Stimulated activated CD8-positive, alpha-beta memory T cell treated with anti-CD3 and anti-CD28 coated beads, Interleukin-15, amount 100 ng/mL, for 4 hours (primary cell): ENCODE measurements at regions not wholly inside any gene's neighbourhood (a gene's known extent, or its start where the extent isn't known, plus 50 kb on each side); places are given as distances from the start of the nearest gene placed in this dataset.
"Not testable (repeated sequence)": the region's sequence is repeated elsewhere in the genome, so short reads cannot be mapped to it uniquely, and the experiment has no call there.

Experiments
- DNase-seq, 2 donors: peaks; one replicate each; pipeline ENCODE4 v3.0.0-alpha.2; 2020; ENCODE audit warnings: low read depth in 2 of 2

- DNase-seq: no peak
These were observed 50.6 kb upstream of the FER start for GRCh38 chr5:108696951-108697715.

- no peak for DNase-seq
These were observed 51.3 kb upstream of the FER start for GRCh38 chr5:108696407-108696806.

GRCh38 chr5:108688485-108688884 is 59.2 kb upstream of the FER start:
- no peak for DNase-seq

- DNase-seq: no peak
These were observed 60.0 kb upstream of the FER start for GRCh38 chr5:108687595-108688200.

- DNase-seq: no peak
These were observed 61.0 kb upstream of the FER start for GRCh38 chr5:108686676-108687075.

- DNase-seq: not testable (repeated sequence)
These were observed 62.1 kb upstream of the FER start for GRCh38 chr5:108685448-108686216.

- DNase-seq: no peak
These were observed 66.4 kb upstream of the FER start for GRCh38 chr5:108681079-108681921.

- DNase-seq: no peak
These were observed 69.6 kb upstream of the FER start for GRCh38 chr5:108678091-108678490.

- DNase-seq: no peak
These were observed 72.0 kb upstream of the FER start for GRCh38 chr5:108675736-108676135.

GRCh38 chr5:108672639-108673038 is 75.1 kb upstream of the FER start:
- no peak for DNase-seq

GRCh38 chr5:108670591-108671289 is 77.0 kb upstream of the FER start:
- DNase-seq: no peak

GRCh38 chr5:108669462-108669861 is 78.2 kb upstream of the FER start:
- no peak for DNase-seq

- no peak for DNase-seq
These were observed 86.0 kb upstream of the FER start for GRCh38 chr5:108661590-108662219.

GRCh38 chr5:108661024-108661423 is 86.7 kb upstream of the FER start:
- no peak for DNase-seq

- no peak for DNase-seq
These were observed 87.4 kb upstream of the FER start for GRCh38 chr5:108660291-108660690.

GRCh38 chr5:108659531-108659930 is 88.2 kb upstream of the FER start:
- DNase-seq: no peak

- no peak for DNase-seq
These were observed 91.8 kb upstream of the FER start for GRCh38 chr5:108655750-108656450.

- no peak for DNase-seq
These were observed 93.6 kb upstream of the FER start for GRCh38 chr5:108654051-108654450.

GRCh38 chr5:108653201-108653600 is 94.5 kb upstream of the FER start:
- DNase-seq: no peak

GRCh38 chr5:108650997-108651396 is 96.7 kb upstream of the FER start:
- no peak for DNase-seq
